HEK293T (cell line): ENCODE measurements at regions not wholly inside any gene's neighbourhood (a gene's known extent, or its start where the extent isn't known, plus 50 kb on each side); places are given as distances from the start of the nearest gene placed in this dataset.

ENCODE experiments used
- CTBP1 ChIP-seq: fragments of 450-650 bp; IDR thresholded peaks from 2 replicates; pipeline ENCODE4 v1.6.1; 2016; ENCODE audit warnings: borderline replicate concordance
- FOXK2 ChIP-seq: fragments of 450-650 bp; IDR thresholded peaks from 2 replicates; pipeline ENCODE4 v1.6.1; 2016; ENCODE audit warnings: mild to moderate bottlenecking
- L3MBTL2 ChIP-seq: fragments of 450-650 bp; conservative IDR thresholded peaks from 2 replicates; pipeline ENCODE4 v1.6.1; 2016; ENCODE audit warnings: mild to moderate bottlenecking
- SP1 ChIP-seq: fragments of 450-650 bp; IDR thresholded peaks from 2 replicates; pipeline ENCODE4 v1.6.1; 2017
- TARDBP ChIP-seq: fragments of 450-650 bp; IDR thresholded peaks from 2 replicates; pipeline ENCODE4 v1.6.1; 2016

- TF ChIP-seq FOXK2 (no peak), CTBP1 (no peak), L3MBTL2 (no peak), SP1 (no peak), TARDBP (no peak)
These were observed 88.4 kb downstream of the ID4 start for GRCh38 chr6:19925533-19925932.
